Neuronal stem cell (in vitro differentiated cells): ENCODE measurements at regions not wholly inside any gene's neighbourhood (a gene's known extent, or its start where the extent isn't known, plus 50 kb on each side); places are given as distances from the start of the nearest gene placed in this dataset.

Experiments used
- DNase-seq: peaks from one replicate; pipeline ENCODE4 v3.0.0-alpha.2; 2013; ENCODE audit warnings: low spot score
- H2AFZ ChIP-seq: one replicate; pipeline ENCODE4 v1.6.1; 2013; ENCODE audit warnings: mild to moderate bottlenecking, low read length, inconsistent platforms
- H2AK5ac ChIP-seq: 2 replicates; pipeline ENCODE4 v1.6.1; 2013; ENCODE audit warnings: low read depth, mild to moderate bottlenecking, inconsistent platforms, low read length, moderate library complexity, mixed read lengths
- H2BK120ac ChIP-seq: 2 replicates; pipeline ENCODE4 v1.6.1; 2013; ENCODE audit warnings: low read depth, mild to moderate bottlenecking, inconsistent platforms, low read length, moderate library complexity, mixed read lengths
- H2BK12ac ChIP-seq: one replicate; pipeline ENCODE4 v1.6.1; 2013; ENCODE audit warnings: low read length, inconsistent platforms
- H2BK15ac ChIP-seq: 2 replicates; pipeline ENCODE4 v1.6.1; 2013; ENCODE audit warnings: mild to moderate bottlenecking, low read length, inconsistent platforms, mixed read lengths
- H2BK5ac ChIP-seq: one replicate; pipeline ENCODE4 v1.6.1; 2013; ENCODE audit warnings: inconsistent platforms, mild to moderate bottlenecking, low read length, moderate library complexity
- H3K14ac ChIP-seq: one replicate; pipeline ENCODE4 v1.6.1; 2013; ENCODE audit warnings: low read length, inconsistent platforms
- H3K18ac ChIP-seq: 2 replicates; pipeline ENCODE4 v1.6.1; 2013; ENCODE audit warnings: low read length, inconsistent platforms
- H3K23ac ChIP-seq: 2 replicates; pipeline ENCODE4 v1.6.1; 2013; ENCODE audit warnings: low read depth, mild to moderate bottlenecking, mixed read lengths, low read length, inconsistent platforms; ENCODE audit not compliant: poor library complexity
- H3K27ac ChIP-seq: replicated peaks from 3 replicates; pipeline ENCODE4 v1.5.1; 2013; ENCODE audit warnings: low read length, inconsistent platforms
- H3K27me3 ChIP-seq, 3 experiments: 2 replicates each; pipeline ENCODE4 v1.6.1; 2013; ENCODE audit warnings: low read length in 3 of 3, mild to moderate bottlenecking in 2 of 3, inconsistent platforms in 1 of 3, low read depth in 1 of 3, mixed read lengths in 1 of 3, moderate library complexity in 1 of 3; ENCODE audit not compliant: control insufficient read depth in 3 of 3, insufficient read depth in 3 of 3
- H3K36me3 ChIP-seq, 2 donors: replicated peaks in 1 of 2; 2 replicates each; pipeline ENCODE4 v1.6.1; 2013; ENCODE audit warnings: low read length in 2 of 2; ENCODE audit not compliant: control insufficient read depth in 2 of 2, insufficient read depth in 2 of 2
- H3K4ac ChIP-seq: 2 replicates; pipeline ENCODE4 v1.6.1; 2013; ENCODE audit warnings: inconsistent platforms, mild to moderate bottlenecking, low read length, moderate library complexity
- H3K4me1 ChIP-seq, 2 donors: 1 replicate in 1 of 2; 2 replicates in 1 of 2; pipeline ENCODE4 v1.6.1; 2013; ENCODE audit warnings: low read length in 2 of 2, low read depth in 1 of 2; ENCODE audit not compliant: control insufficient read depth in 2 of 2, insufficient read depth in 1 of 2
- H3K4me2 ChIP-seq: one replicate; pipeline ENCODE4 v1.6.1; 2013; ENCODE audit warnings: mild to moderate bottlenecking, low read length, inconsistent platforms; ENCODE audit not compliant: insufficient read depth, poor library complexity, severe bottlenecking
- H3K4me3 ChIP-seq, 2 donors: 2 replicates each; pipeline ENCODE4 v1.5.1; 2013; ENCODE audit warnings: low read length in 2 of 2, mild to moderate bottlenecking in 2 of 2, inconsistent platforms in 1 of 2, moderate library complexity in 1 of 2
- H3K79me1 ChIP-seq: one replicate; pipeline ENCODE4 v1.6.1; 2013; ENCODE audit warnings: low read depth, mild to moderate bottlenecking, inconsistent platforms, low read length, moderate library complexity
- H3K9ac ChIP-seq: one replicate; pipeline ENCODE4 v1.6.1; 2013; ENCODE audit warnings: mild to moderate bottlenecking, low read depth, low read length, inconsistent platforms; ENCODE audit not compliant: poor library complexity
- H3K9me3 ChIP-seq, 2 donors: replicated peaks in 1 of 2; 2 replicates each; pipeline versions ENCODE3 to v1.6.1; 2013; ENCODE audit warnings: low read length in 2 of 2, mild to moderate bottlenecking in 2 of 2, inconsistent platforms in 1 of 2, low read depth in 1 of 2, mixed read lengths in 1 of 2, moderate library complexity in 1 of 2; ENCODE audit not compliant: control insufficient read depth in 2 of 2, insufficient read depth in 1 of 2
- H4K8ac ChIP-seq: one replicate; pipeline ENCODE4 v1.6.1; 2013; ENCODE audit warnings: low read depth, mild to moderate bottlenecking, inconsistent platforms, low read length, moderate library complexity
- H4K91ac ChIP-seq: one replicate; pipeline ENCODE4 v1.6.1; 2013; ENCODE audit warnings: low read length, low read depth, mild to moderate bottlenecking, inconsistent platforms; ENCODE audit not compliant: poor library complexity
- WGBS, 2 donors: extraction: QIAGEN DNeasy Blood & Tissue Kit; methylation state at CpG; one replicate each; pipeline ENCODE4 v1.1.7; 2013; ENCODE audit warnings: missing lambda C conversion rate in 2 of 2, mixed read lengths in 1 of 2; ENCODE audit not compliant: insufficient read length in 2 of 2, insufficient replicate concordance in 1 of 2; ENCODE audit errors: extremely low coverage in 2 of 2; 5-methylcytosine and 5-hydroxymethylcytosine counted together

GRCh38 chr13:112254900-112255299, 121.3 kb upstream of the SPACA7 start:
- no CpG with 5 or more reads among the region's 11 CpGs for WGBS, 2 donors
- no peak overlapping the region for H2BK12ac ChIP-seq
- no peak overlapping the region for H2AK5ac ChIP-seq
- H3K4me3 ChIP-seq = no peak overlapping the region
- H3K9ac ChIP-seq = no peak overlapping the region
- H3K27me3 ChIP-seq = no peaks in the 10 kb centered on the region
- no peak overlapping the region for H3K4me2 ChIP-seq
- H3K79me1 ChIP-seq = no peaks in the 10 kb centered on the region
- peaks cover 2 to 17% of the 10 kb centered on the region in 2 donors for H3K9me3 ChIP-seq
- no peak overlapping the region for H3K18ac ChIP-seq
- H2AFZ ChIP-seq = no peak overlapping the region
- H3K4ac ChIP-seq = no peak overlapping the region
- H2BK15ac ChIP-seq = no peak overlapping the region
- no peak overlapping the region for H2BK5ac ChIP-seq
- H3K36me3 ChIP-seq = no peaks in the 10 kb centered on the region
- DNase-seq = no peak
- H3K4me1 ChIP-seq = peaks cover 2 to 3% of the 10 kb centered on the region in 2 donors
- H2BK120ac ChIP-seq = no peak overlapping the region
- no peak overlapping the region for H4K91ac ChIP-seq
- no peak overlapping the region for H3K23ac ChIP-seq
- H3K14ac ChIP-seq = no peak overlapping the region
- no peak overlapping the region for H3K27ac ChIP-seq
- H4K8ac ChIP-seq = no peak overlapping the region

DNA sequence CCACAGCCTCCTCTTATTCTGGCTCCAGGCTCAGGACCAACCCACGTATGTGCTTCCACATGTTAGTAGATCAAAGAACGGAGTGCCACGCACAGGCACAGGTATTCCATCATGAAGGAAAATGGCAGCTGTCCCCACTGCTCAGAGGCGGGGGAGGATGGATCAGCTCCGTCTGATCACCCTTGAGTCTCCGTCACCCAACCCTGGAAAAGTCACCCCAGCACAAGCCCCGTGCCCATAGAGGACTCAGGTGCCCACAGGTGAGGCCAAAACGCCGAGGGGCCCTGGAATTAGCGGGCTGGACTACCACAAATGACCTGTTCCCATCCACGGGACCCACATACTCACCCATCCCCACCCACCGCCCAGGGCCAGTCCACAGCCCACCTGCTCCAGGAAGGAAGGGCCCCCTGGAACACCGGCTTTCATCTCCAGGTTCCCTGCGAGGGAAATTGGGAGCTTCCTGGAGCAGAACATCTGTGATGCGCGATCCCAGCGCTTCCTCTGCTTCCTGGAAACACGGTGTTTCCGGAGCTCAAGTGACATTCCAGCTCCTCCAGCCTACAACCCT, 120.5 kb upstream of the SPACA7 start:
- Histone ChIP-seq H3K4me2 (no peak overlapping the region), H3K79me1 (no peaks in the 10 kb centered on the region), H3K9ac (peak overlapping the region; percentile 22), H2BK120ac (no peak overlapping the region), H3K23ac (no peak overlapping the region), H3K27ac (no peak overlapping the region), H2BK15ac (peak overlapping the region; percentile 16), H2BK5ac (no peak overlapping the region), H2AK5ac (peak overlapping the region; percentile 53), H3K36me3 (no peaks in the 10 kb centered on the region), H2AFZ (no peak overlapping the region), H3K18ac (peak overlapping the region; percentile 3), H3K4me3 (no peak overlapping the region), H3K9me3 (peaks cover 2 to 17% of the 10 kb centered on the region in 2 donors), H3K4me1 (peaks cover 1% of the 10 kb centered on the region in 2 donors), H3K4ac (no peak overlapping the region), H3K14ac (no peak overlapping the region), H2BK12ac (no peak overlapping the region), H4K91ac (no peak overlapping the region), H4K8ac (no peak overlapping the region), H3K27me3 (no peaks in the 10 kb centered on the region)
- no CpG with 5 or more reads among the region's 19 CpGs for WGBS, 2 donors
- DNase-seq = no peak

- H4K91ac ChIP-seq = no peak overlapping the region
- H3K23ac ChIP-seq = no peak overlapping the region
- peaks cover 2 to 17% of the 10 kb centered on the region in 2 donors for H3K9me3 ChIP-seq
- DNase-seq = no peak
- H3K4ac ChIP-seq = no peak overlapping the region
- no peak overlapping the region for H3K27ac ChIP-seq
- no peak overlapping the region for H3K4me2 ChIP-seq
- no peak overlapping the region for H2BK15ac ChIP-seq
- H3K27me3 ChIP-seq = no peaks in the 10 kb centered on the region
- no peak overlapping the region for H3K14ac ChIP-seq
- no peak overlapping the region for H2AK5ac ChIP-seq
- no peak overlapping the region for H2BK120ac ChIP-seq
- H2BK5ac ChIP-seq = no peak overlapping the region
- no peaks in the 10 kb centered on the region for H3K36me3 ChIP-seq
- peaks cover 0 to 1% of the 10 kb centered on the region in 2 donors for H3K4me1 ChIP-seq
- H3K18ac ChIP-seq = peak overlapping the region; percentile 7
- no peak overlapping the region for H2AFZ ChIP-seq
- H3K4me3 ChIP-seq = no peak overlapping the region
- no peak overlapping the region for H3K9ac ChIP-seq
- WGBS, 2 donors = no CpG with 5 or more reads among the region's 12 CpGs
- H4K8ac ChIP-seq = no peak overlapping the region
- no peaks in the 10 kb centered on the region for H3K79me1 ChIP-seq
- no peak overlapping the region for H2BK12ac ChIP-seq
These were observed 119.2 kb upstream of the SPACA7 start for GRCh38 chr13:112256716-112257494.

DNA sequence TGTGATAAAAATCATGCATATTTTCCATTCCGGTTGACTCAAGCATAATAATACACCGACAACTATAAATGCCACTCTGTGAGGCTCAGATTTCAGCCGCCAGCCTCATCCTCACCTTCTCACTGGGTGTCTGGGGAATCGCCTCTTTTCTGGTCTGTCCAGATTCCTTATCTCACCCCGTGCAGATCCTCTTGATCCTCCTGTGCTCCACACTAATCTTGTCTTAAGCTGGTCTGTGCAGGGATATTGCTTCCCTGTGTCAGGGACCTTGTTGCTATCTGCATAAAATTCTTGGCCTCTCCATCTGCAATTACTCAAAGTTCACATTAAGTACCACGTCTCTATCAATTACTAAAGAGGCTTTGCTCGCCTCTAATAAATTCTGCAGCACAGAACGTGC, 116.6 kb upstream of the SPACA7 start:
- no CpG with 5 or more reads among the region's 8 CpGs for WGBS, 2 donors
- peaks cover 0 to 1% of the 10 kb centered on the region in 2 donors for H3K4me1 ChIP-seq
- no peak overlapping the region for H2BK15ac ChIP-seq
- H4K8ac ChIP-seq = no peak overlapping the region
- no peaks in the 10 kb centered on the region for H3K27me3 ChIP-seq
- H3K18ac ChIP-seq = no peak overlapping the region
- no peak overlapping the region for H4K91ac ChIP-seq
- H2AFZ ChIP-seq = no peak overlapping the region
- no peak overlapping the region for H3K4ac ChIP-seq
- no peak overlapping the region for H3K4me2 ChIP-seq
- no peak overlapping the region for H3K27ac ChIP-seq
- DNase-seq = no peak
- no peak overlapping the region for H3K4me3 ChIP-seq
- H2BK120ac ChIP-seq = no peak overlapping the region
- no peak overlapping the region for H2BK12ac ChIP-seq
- no peaks in the 10 kb centered on the region for H3K79me1 ChIP-seq
- no peak overlapping the region for H2AK5ac ChIP-seq
- no peak overlapping the region for H3K9ac ChIP-seq
- no peaks in the 10 kb centered on the region for H3K36me3 ChIP-seq
- H3K23ac ChIP-seq = no peak overlapping the region
- H3K9me3 ChIP-seq = peaks cover 5 to 20% of the 10 kb centered on the region in 2 donors
- no peak overlapping the region for H2BK5ac ChIP-seq
- no peak overlapping the region for H3K14ac ChIP-seq
